Adrenal gland (tissue), 9 donors: ENCODE measurements at regions not wholly inside any gene's neighbourhood (a gene's known extent, or its start where the extent isn't known, plus 50 kb on each side); places are given as distances from the start of the nearest gene placed in this dataset.
A peak's percentile ranks its signal among the peaks of the same experiment; 100 is the strongest.

Source experiments
- DNase-seq, 7 donors: peaks; one replicate each; pipeline ENCODE4 v3.0.0-alpha.2; 2019 to 2020
- H3K27ac ChIP-seq, 5 donors: fragments of 200-600 bp; sonication (generic) in 4 of 5; 1 replicate in 3 of 5; 2 replicates in 2 of 5; pipeline versions ENCODE4 v1.5.1 to v1.8.0; 2016 to 2020; ENCODE audit warnings: mild to moderate bottlenecking in 1 of 5
- H3K27me3 ChIP-seq: fragments of 200-600 bp; 2 replicates; pipeline ENCODE4 v1.8.0; 2021
- H3K36me3 ChIP-seq, 2 donors: fragments of 200-600 bp; replicated peaks in 1 of 2; 1 replicate in 1 of 2; 2 replicates in 1 of 2; pipeline versions ENCODE4 v1.5.1 to v1.8.0; 2018 to 2022
- H3K4me1 ChIP-seq, 2 donors: fragments of 200-600 bp; replicated peaks in 1 of 2; 1 replicate in 1 of 2; 2 replicates in 1 of 2; pipeline versions ENCODE4 v1.5.1 to v1.8.0; 2018 to 2021
- H3K4me3 ChIP-seq, 4 donors: fragments of 200-600 bp; sonication (generic) in 3 of 4; one replicate each; pipeline ENCODE4 v1.5.1; 2016 to 2018
- H3K9me3 ChIP-seq, 3 donors: fragments of 200-600 bp; sonication (generic) in 1 of 3; replicated peaks in 1 of 3; 1 replicate in 2 of 3; 2 replicates in 1 of 3; pipeline versions ENCODE4 v1.5.1 to v1.8.0; 2016 to 2021
- CTCF ChIP-seq, 6 experiments: fragments of 450-650 bp in 4 of 6; fragments of 200-600 bp in 2 of 6; sonication (generic) in 1 of 6; IDR thresholded peaks; 1 replicate in 5 of 6; 2 replicates in 1 of 6; pipeline versions ENCODE4 v1.5.1 to v1.8.0; 2016 to 2021; ENCODE audit warnings: antibody characterized with exemption in 6 of 6, mild to moderate bottlenecking in 2 of 6, moderate library complexity in 1 of 6
- POLR2A ChIP-seq, 2 donors: fragments of 450-650 bp; IDR thresholded peaks; one replicate each; pipeline ENCODE4 v1.6.1; 2017; ENCODE audit warnings: antibody characterized with exemption in 2 of 2, mild to moderate bottlenecking in 2 of 2, moderate library complexity in 1 of 2
- WGBS, 4 donors: extraction: QIAGEN DNeasy Blood & Tissue Kit in 2 of 4; methylation state at CpG; one replicate each; pipeline versions ENCODE4 v1.1.5 to v1.1.7; 2013 to 2017; 5-methylcytosine and 5-hydroxymethylcytosine counted together
- intact Hi-C, 2 donors: fragments of 100-400 bp; cut with DNase I; formaldehyde crosslinking; loops; one replicate each; pipeline versions ENCODE4 v1.14.1 to v1.15.0; 2022 to 2023
- donor health status: healthy with polysubstance abuse.
- donor health status: Bipolar disorder and iron deficiency.
- donor health status: DM: yes; HTN: yes; CAD: no.
- donor health status: DM: no; HTN: no; CAD: no.
- donor health status: DM: no; HTN: no; CAD: no.

- Histone ChIP-seq H3K36me3 (no peaks in the 10 kb centered on the region), H3K4me3 (no peak overlapping the region), H3K27me3 (no peaks in the 10 kb centered on the region), H3K9me3 (no peaks in the 10 kb centered on the region), H3K27ac (no peak overlapping the region), H3K4me1 (no peaks in the 10 kb centered on the region)
- intact Hi-C loops = loop anchor here in 1 of 2 donors (10.0 kb wide), 1 partner anchor 340 kb away; no protein-coding TSS in a partner anchor
- 78 to 93% (median 84%) methylated on average over 2 of the region's 2 CpGs for WGBS, 4 donors
- no peak for DNase-seq
- TF ChIP-seq POLR2A (IDR thresholded peaks at IDR 0.05) = no peak
- TF ChIP-seq CTCF (IDR thresholded peaks at IDR 0.05) = no peak
Observed at GRCh38 chr7:80054356-80054755, 80.3 kb upstream of the GNAI1 start.

GRCh38 chr7:80053124-80053523 lies 81.5 kb upstream of the GNAI1 start:
- intact Hi-C loops = loop anchor here in 1 of 2 donors (10.0 kb wide), 1 partner anchor 342 kb away; no protein-coding TSS in a partner anchor
- peak in 1 of 7 donors; percentile 59 for DNase-seq
- Histone ChIP-seq H3K4me1 (peaks cover 0 to 4% of the 10 kb centered on the region in 2 donors), H3K27me3 (no peaks in the 10 kb centered on the region), H3K36me3 (no peaks in the 10 kb centered on the region), H3K9me3 (no peaks in the 10 kb centered on the region), H3K27ac (no peak overlapping the region), H3K4me3 (no peak overlapping the region)
- WGBS, 4 donors = 88 to 94% (median 91%) methylated on average over 2 of the region's 2 CpGs
- TF ChIP-seq CTCF (IDR thresholded peaks at IDR 0.05) (no peak), POLR2A (IDR thresholded peaks at IDR 0.05) (no peak)

- Histone ChIP-seq H3K27me3 (no peaks in the 10 kb centered on the region), H3K36me3 (no peaks in the 10 kb centered on the region), H3K4me1 (peaks cover 0 to 6% of the 10 kb centered on the region in 2 donors), H3K27ac (no peak overlapping the region), H3K9me3 (no peaks in the 10 kb centered on the region), H3K4me3 (no peak overlapping the region)
- WGBS, 4 donors = 29 to 40% (median 34%) methylated on average over 1 of the region's 1 CpG
- intact Hi-C loops = no loop called here
- DNase-seq = no peak
- peak in 2 of 6 experiments; percentile 39 for TF ChIP-seq CTCF (IDR thresholded peaks at IDR 0.05)
- TF ChIP-seq POLR2A (IDR thresholded peaks at IDR 0.05) = no peak
Observed at GRCh38 chr7:80047856-80048459, 86.7 kb upstream of the GNAI1 start.

GRCh38 chr7:80047032-80047431 lies 87.6 kb upstream of the GNAI1 start:
- no peaks in the 10 kb centered on the region for H3K9me3 ChIP-seq
- H3K4me3 ChIP-seq = no peak overlapping the region
- no peak overlapping the region for H3K27ac ChIP-seq
- H3K27me3 ChIP-seq = no peaks in the 10 kb centered on the region
- intact Hi-C loops = no loop called here
- peaks cover 0 to 6% of the 10 kb centered on the region in 2 donors for H3K4me1 ChIP-seq
- DNase-seq = no peak
- no peaks in the 10 kb centered on the region for H3K36me3 ChIP-seq
- 84 to 98% (median 93%) methylated on average over 1 of the region's 1 CpG for WGBS, 4 donors
- TF ChIP-seq CTCF (IDR thresholded peaks at IDR 0.05) (no peak), POLR2A (IDR thresholded peaks at IDR 0.05) (no peak)
